Type B pancreatic cell (in vitro differentiated cells): ENCODE measurements at regions not wholly inside any gene's neighbourhood (a gene's known extent, or its start where the extent isn't known, plus 50 kb on each side); places are given as distances from the start of the nearest gene placed in this dataset.
"Not testable (repeated sequence)": the region's sequence is repeated elsewhere in the genome, so short reads cannot be mapped to it uniquely, and the experiment has no call there.

Experiments
- DNase-seq: peaks from one replicate; pipeline ENCODE4 v3.0.0; 2021; ENCODE audit warnings: mixed read lengths; ENCODE audit not compliant: unreplicated experiment; ENCODE audit errors: extremely low spot score
- H3K27ac Mint-ChIP-seq: 2 replicates; pipeline ENCODE4 v1.8.0; 2021; ENCODE audit warnings: mild to moderate bottlenecking, mixed read lengths
- H3K27me3 Mint-ChIP-seq: 2 replicates; pipeline ENCODE4 v1.8.0; 2021; ENCODE audit warnings: mixed read lengths
- H3K36me3 Mint-ChIP-seq: 2 replicates; pipeline ENCODE4 v1.8.0; 2021; ENCODE audit warnings: mixed read lengths
- H3K4me1 Mint-ChIP-seq: one replicate; pipeline ENCODE4 v1.8.0; 2021; ENCODE audit warnings: mixed read lengths; ENCODE audit not compliant: unreplicated experiment
- H3K4me3 Mint-ChIP-seq: 2 replicates; pipeline ENCODE4 v1.8.0; 2021; ENCODE audit warnings: mild to moderate bottlenecking, mixed read lengths
- H3K9me3 Mint-ChIP-seq: 2 replicates; pipeline ENCODE4 v1.8.0; 2021; ENCODE audit warnings: mixed read lengths
- TF ChIP-seq, protein P1 (sequence below): fragments of 200-600 bp; sonication (generic); conservative IDR thresholded peaks from 2 replicates; pipeline ENCODE4 v1.5.0; 2021; ENCODE audit warnings: antibody characterized with exemption, mild to moderate bottlenecking

DNA sequence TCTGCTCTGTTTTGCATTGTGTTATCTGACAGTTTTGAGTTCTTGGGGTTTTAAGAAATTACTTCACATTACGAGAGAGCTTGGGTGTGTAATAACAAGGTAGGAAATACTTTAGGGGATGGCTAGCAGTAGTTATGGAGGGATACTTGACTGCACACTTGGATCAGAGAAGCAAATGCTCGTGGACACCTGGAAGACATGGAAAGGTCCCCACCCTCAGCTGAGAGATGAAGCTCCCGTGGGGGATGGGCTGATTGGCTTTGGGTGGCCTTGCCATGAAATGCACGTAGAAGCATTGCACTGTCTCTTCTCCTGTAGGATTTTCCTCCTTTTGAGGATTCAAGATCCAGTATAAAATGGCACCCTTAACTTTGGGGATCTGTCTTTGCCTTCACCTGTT, 61.5 kb upstream of the UNC93A start:
- H3K9me3 Mint-ChIP-seq: no peaks in the 10 kb centered on the region
- H3K4me3 Mint-ChIP-seq: no peak overlapping the region
- DNase-seq: no peak
- no peak overlapping the region for H3K27ac Mint-ChIP-seq
- TF ChIP-seq, protein P1, sequence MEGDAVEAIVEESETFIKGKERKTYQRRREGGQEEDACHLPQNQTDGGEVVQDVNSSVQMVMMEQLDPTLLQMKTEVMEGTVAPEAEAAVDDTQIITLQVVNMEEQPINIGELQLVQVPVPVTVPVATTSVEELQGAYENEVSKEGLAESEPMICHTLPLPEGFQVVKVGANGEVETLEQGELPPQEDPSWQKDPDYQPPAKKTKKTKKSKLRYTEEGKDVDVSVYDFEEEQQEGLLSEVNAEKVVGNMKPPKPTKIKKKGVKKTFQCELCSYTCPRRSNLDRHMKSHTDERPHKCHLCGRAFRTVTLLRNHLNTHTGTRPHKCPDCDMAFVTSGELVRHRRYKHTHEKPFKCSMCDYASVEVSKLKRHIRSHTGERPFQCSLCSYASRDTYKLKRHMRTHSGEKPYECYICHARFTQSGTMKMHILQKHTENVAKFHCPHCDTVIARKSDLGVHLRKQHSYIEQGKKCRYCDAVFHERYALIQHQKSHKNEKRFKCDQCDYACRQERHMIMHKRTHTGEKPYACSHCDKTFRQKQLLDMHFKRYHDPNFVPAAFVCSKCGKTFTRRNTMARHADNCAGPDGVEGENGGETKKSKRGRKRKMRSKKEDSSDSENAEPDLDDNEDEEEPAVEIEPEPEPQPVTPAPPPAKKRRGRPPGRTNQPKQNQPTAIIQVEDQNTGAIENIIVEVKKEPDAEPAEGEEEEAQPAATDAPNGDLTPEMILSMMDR: no peak
- peaks cover 64% of the 10 kb centered on the region for H3K27me3 Mint-ChIP-seq
- H3K4me1 Mint-ChIP-seq: peaks cover 28% of the 10 kb centered on the region
- H3K36me3 Mint-ChIP-seq: peaks cover 6% of the 10 kb centered on the region

DNA sequence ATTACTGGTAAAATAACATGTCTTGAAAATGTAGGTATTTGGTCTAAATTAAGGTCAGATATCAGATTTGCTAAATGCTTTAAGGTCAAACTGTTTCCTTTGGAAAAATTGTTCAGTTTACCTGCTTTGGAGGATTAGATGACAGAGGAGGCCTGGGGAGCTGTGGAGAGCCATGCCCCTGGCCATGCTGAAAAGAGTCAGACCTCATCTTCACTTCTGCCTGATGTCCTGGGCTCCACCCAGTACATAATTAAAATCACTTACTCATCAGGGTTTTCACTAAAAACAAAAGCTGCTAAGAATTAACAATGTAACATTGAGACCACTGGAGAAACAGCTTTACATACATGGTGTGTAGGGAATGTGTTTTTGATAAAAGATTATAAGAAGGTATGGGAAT, 60.8 kb upstream of the UNC93A start:
- DNase-seq: no peak
- Mint-ChIP-seq H3K36me3 (peaks cover 6% of the 10 kb centered on the region), H3K27me3 (peaks cover 62% of the 10 kb centered on the region), H3K27ac (no peak overlapping the region), H3K4me3 (no peak overlapping the region), H3K4me1 (peaks cover 31% of the 10 kb centered on the region), H3K9me3 (peaks cover 4% of the 10 kb centered on the region)
- TF ChIP-seq, protein P1: no peak

DNA sequence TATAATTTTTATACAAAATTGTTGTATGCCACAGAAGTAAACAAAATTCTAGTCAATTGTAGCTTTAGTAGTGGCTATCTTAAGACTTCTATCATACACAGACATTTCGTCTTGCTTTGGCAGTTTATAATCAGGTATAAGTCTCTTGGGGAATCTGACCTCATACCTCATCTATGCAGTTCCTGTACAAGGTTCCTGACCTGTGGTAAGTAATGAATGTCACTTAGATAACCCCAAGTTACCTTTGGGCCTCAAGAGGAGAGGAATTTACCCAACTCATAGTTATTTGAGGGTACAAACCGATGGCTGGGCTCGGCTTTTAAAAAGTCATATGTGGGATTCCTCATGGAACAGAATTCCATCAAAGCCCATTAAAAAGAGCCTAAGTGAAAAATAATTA, 58.8 kb upstream of the UNC93A start:
- Mint-ChIP-seq H3K27ac (no peak overlapping the region), H3K4me3 (no peak overlapping the region), H3K27me3 (peaks cover 54% of the 10 kb centered on the region), H3K36me3 (peaks cover 6% of the 10 kb centered on the region), H3K4me1 (peaks cover 23% of the 10 kb centered on the region), H3K9me3 (peaks cover 4% of the 10 kb centered on the region)
- TF ChIP-seq, protein P1: no peak
- no peak for DNase-seq

DNA sequence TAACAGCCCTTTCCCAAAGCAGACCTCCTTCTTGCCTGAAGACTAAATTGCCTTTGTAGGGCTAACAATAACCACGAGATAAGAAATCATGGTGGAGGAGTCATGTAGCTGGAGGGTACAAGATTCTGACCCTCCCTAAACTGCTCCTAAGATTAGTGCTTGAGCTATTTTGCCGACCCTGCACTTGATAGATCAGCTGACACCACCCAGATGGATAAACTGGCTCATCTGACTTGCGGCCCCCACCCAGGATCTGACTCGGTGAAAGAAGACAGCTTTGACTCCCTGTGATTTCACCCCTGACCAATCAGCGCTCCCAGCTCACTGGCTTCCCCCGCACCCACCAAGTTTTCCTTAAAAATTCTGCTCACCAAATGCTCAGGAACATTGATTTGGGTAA, 57.6 kb upstream of the UNC93A start:
- Mint-ChIP-seq H3K27ac (peak overlapping the region; percentile 9), H3K9me3 (peaks cover 4% of the 10 kb centered on the region), H3K27me3 (peaks cover 44% of the 10 kb centered on the region), H3K4me1 (peaks cover 34% of the 10 kb centered on the region), H3K4me3 (no peak overlapping the region), H3K36me3 (no peaks in the 10 kb centered on the region)
- TF ChIP-seq, protein P1: no peak
- DNase-seq: no peak

DNA sequence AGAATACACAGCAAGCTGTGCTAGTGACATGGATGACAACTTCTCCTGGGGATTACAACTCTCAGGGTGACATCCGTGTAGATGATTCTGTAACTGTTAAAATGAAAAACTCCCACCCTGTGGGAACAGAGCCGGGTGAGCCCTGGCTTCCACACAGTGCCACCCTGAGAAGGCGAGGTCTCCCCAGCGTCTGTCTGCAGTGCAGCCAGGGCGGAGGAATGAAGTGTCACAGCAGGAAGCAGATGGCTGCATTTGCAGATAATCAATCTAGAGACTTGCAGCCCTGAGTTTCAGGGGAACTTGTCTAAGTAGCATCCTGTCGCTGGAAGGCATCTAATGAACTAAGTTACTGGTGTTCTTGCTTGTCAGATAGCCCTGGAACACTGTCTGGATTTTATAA, 56.5 kb upstream of the UNC93A start:
- not testable (repeated sequence) for H3K9me3 Mint-ChIP-seq, H3K27ac Mint-ChIP-seq, H3K36me3 Mint-ChIP-seq, DNase-seq
- Mint-ChIP-seq H3K27me3 (peaks cover 37% of the 10 kb centered on the region), H3K4me3 (peak overlapping the region; percentile 48), H3K4me1 (peaks cover 45% of the 10 kb centered on the region)

DNA sequence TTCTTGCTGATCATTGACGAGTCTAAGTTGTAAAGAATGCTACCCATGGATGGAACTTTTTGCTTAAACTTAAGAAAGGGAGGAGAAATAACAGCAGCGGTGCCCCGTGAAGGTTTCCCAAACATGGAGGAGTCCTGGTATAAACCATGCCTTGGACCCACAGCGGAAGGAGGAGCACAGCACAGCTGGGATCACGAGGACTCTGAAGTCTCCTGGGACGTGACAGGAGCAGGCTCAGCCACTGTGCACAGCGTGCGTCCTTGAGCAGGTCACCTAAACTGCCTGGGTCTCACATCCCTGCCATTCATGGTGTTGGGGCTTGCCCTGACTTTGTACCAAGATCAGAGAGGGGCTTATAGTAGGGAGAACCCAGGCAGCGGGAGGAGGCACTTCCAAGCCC, 56.1 kb upstream of the UNC93A start:
- DNase-seq: no peak
- TF ChIP-seq, protein P1: no peak
- Mint-ChIP-seq H3K27me3 (peaks cover 34% of the 10 kb centered on the region), H3K9me3 (peaks cover 4% of the 10 kb centered on the region), H3K27ac (no peak overlapping the region), H3K4me1 (peaks cover 45% of the 10 kb centered on the region), H3K4me3 (peak overlapping the region; percentile 48), H3K36me3 (no peaks in the 10 kb centered on the region)
